Natural killer cell treated with Interleukin-12 subunit alpha and Interleukin-12 subunit beta and Interleukin-15 and Interleukin-18, amount 100 ng/mL, for 72 hours (primary cell): ENCODE measurements at regions not wholly inside any gene's neighbourhood (a gene's known extent, or its start where the extent isn't known, plus 50 kb on each side); places are given as distances from the start of the nearest gene placed in this dataset.

Experiments used
- ATAC-seq, 2 donors: fragments of 150-1000 bp; cut with Tn5 transposase in 1 of 2; sonication (Bioruptor Pico), chemical (Tn5 transposase) in 1 of 2; 2 replicates each; pipeline ENCODE4 v1.10.0; 2021
- DNase-seq: peaks from one replicate; pipeline ENCODE4 v3.0.0; 2022; ENCODE audit warnings: low spot score
- H3K27ac Mint-ChIP-seq, 2 donors: 1 replicate in 1 of 2; 2 replicates in 1 of 2; pipeline ENCODE4 v1.8.0; 2022; ENCODE audit warnings: mixed read lengths in 2 of 2, mild to moderate bottlenecking in 1 of 2, moderate library complexity in 1 of 2
- H3K27me3 Mint-ChIP-seq, 2 donors: 1 replicate in 1 of 2; 2 replicates in 1 of 2; pipeline ENCODE4 v1.8.0; 2022; ENCODE audit warnings: mixed read lengths in 2 of 2
- H3K36me3 Mint-ChIP-seq: one replicate; pipeline ENCODE4 v1.8.0; 2022; ENCODE audit warnings: mixed read lengths
- H3K4me1 Mint-ChIP-seq, 2 donors: 1 replicate in 1 of 2; 2 replicates in 1 of 2; pipeline ENCODE4 v1.8.0; 2022; ENCODE audit warnings: low read depth in 2 of 2, mixed read lengths in 2 of 2, mild to moderate bottlenecking in 1 of 2
- H3K4me3 Mint-ChIP-seq: one replicate; pipeline ENCODE4 v1.8.0; 2022; ENCODE audit warnings: mixed read lengths
- H3K9me3 Mint-ChIP-seq: 2 replicates; pipeline ENCODE4 v1.8.0; 2022; ENCODE audit warnings: mixed read lengths

DNA sequence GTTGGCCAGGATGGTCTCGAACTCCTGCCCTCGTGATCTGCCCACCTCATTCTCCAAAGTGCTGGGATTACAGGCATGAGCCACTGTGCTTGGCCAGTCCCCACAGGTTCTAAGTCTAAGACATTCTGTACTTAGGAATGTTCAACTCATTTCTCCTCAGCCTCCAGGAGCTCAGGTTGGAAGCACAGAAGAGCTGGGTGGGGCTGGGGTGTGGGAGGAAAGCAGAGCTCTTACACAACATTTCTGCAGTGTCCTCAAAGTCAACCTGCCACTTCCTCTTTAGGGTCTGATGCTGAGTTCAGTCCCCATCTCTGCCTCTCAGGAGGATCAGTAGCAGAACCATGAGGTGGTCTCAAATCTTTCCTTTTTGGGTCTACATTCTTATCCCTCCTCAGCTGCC, 75.5 kb downstream of the MRPL46 start:
- H3K4me1 Mint-ChIP-seq = no peaks in the 10 kb centered on the region
- ATAC-seq (no peak), DNase-seq (no peak)
- no peak overlapping the region for H3K4me3 Mint-ChIP-seq
- H3K27me3 Mint-ChIP-seq = peaks cover 0 to 16% of the 10 kb centered on the region in 2 donors
- no peaks in the 10 kb centered on the region for H3K36me3 Mint-ChIP-seq
- H3K9me3 Mint-ChIP-seq = no peaks in the 10 kb centered on the region
- H3K27ac Mint-ChIP-seq = no peak overlapping the region

DNA sequence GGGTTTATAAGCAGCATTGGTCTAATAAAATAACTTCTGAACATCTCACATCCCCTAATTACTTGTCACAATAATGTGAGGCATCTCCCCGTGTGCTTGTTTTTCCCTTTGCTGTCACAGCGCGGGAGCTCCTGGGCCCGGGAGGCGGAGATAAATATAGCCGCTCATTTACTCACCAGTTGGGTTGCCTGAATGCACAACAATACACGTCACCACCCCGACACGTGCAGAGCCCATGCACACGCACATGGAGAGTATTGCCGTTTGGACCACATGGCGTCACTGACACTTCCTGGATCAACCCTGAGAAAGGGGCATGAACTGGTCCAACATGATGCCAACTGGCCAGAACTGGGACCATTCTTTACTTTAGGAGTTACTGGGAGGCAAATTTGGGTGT, 76.2 kb downstream of the MRPL46 start:
- ATAC-seq = no peak
- Mint-ChIP-seq H3K27me3 (peaks cover 0 to 14% of the 10 kb centered on the region in 2 donors), H3K4me3 (no peak overlapping the region), H3K27ac (no peak overlapping the region), H3K36me3 (no peaks in the 10 kb centered on the region), H3K4me1 (no peaks in the 10 kb centered on the region), H3K9me3 (no peaks in the 10 kb centered on the region)
- DNase-seq = no peak

DNA sequence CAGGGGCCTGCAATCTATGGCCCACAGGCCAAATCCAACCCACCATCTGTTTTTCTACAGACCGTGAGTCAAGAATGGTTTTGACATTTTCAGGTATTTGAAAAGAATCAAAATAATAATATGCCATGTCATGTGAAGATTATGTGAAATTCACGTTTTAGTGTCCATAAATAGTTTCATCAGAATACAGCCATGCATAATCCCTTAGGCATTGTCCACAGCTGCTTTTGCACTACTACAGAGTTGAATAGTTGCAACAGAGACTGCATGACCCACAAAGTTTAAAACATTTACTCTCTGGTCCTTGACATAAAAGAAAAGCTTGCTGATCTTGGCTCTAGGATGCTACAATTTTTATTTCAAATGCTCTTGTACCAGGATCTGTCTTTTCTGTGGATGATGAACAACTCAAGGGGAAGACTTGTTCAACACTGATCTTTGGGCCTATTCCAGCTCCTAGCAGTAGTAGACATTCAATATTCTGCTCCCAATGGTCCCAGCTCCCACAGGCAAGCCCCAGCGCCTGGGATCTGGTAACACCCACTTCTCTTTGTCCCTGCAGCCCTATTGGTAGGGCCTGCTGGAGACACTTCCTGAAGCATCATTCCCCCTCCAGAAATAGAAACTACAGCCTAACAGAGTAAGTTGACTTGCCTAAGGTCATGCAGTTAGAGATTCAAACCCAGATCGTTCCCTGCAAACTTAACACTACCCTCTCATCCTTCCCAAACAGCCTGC, 76.9 kb downstream of the MRPL46 start:
- ATAC-seq = no peak

DNA sequence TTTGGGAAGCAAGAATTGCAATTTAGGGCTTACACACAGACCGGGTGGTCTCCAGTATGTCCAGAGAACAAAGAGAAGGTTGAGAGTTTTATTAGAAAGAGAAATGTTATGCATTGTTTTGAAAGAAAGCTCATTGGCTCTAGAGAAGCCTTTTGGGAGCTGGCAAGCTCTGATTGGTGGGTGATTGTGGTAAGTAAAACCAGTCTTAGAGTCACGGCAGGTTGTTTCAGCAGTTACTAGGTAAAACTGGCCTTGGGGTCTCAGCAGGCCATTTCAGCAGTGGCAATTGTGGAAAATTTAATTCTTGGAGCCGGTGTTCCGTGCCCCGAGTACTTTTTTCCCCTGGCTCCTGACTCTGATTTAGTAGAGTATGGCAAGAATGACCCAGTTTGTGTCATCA, 78.1 kb downstream of the MRPL46 start:
- Mint-ChIP-seq H3K27me3 (peaks cover 8 to 18% of the 10 kb centered on the region in 2 donors), H3K36me3 (no peaks in the 10 kb centered on the region), H3K4me3 (no peak overlapping the region), H3K9me3 (no peaks in the 10 kb centered on the region), H3K27ac (no peak overlapping the region), H3K4me1 (no peaks in the 10 kb centered on the region)
- ATAC-seq (no peak), DNase-seq (no peak)

More for the DNA sequence above, 76.9 kb downstream of the MRPL46 start:
- H3K36me3 Mint-ChIP-seq = no peaks in the 10 kb centered on the region
- peaks cover 2 to 14% of the 10 kb centered on the region in 2 donors for H3K27me3 Mint-ChIP-seq
- no peak for DNase-seq
- H3K4me3 Mint-ChIP-seq = no peak overlapping the region
- no peak overlapping the region for H3K27ac Mint-ChIP-seq
- H3K4me1 Mint-ChIP-seq = no peaks in the 10 kb centered on the region
- H3K9me3 Mint-ChIP-seq = no peaks in the 10 kb centered on the region

DNA sequence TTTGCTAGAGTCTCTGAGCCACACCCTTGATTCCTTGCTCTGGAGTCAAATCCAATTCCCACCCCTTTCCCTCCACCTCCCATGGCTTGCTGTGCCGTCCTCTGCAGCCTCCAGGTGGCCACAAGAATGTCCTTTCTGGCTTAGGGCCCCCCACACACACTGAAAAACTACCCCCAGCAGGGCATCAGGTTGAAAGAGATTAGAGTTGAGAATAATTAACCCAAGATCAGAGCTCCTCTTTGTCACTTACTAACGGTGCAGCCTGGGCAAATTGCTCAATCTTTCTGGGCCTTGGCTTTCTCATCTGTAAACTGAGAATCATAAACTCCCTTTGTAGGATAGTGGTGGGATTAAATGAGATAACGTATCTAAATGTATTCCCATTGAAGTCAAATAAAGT, 78.5 kb downstream of the MRPL46 start:
- no peaks in the 10 kb centered on the region for H3K36me3 Mint-ChIP-seq
- no peak for ATAC-seq
- no peaks in the 10 kb centered on the region for H3K4me1 Mint-ChIP-seq
- peaks cover 8 to 19% of the 10 kb centered on the region in 2 donors for H3K27me3 Mint-ChIP-seq
- no peak overlapping the region for H3K4me3 Mint-ChIP-seq
- H3K27ac Mint-ChIP-seq = no peak overlapping the region
- no peak for DNase-seq
- no peaks in the 10 kb centered on the region for H3K9me3 Mint-ChIP-seq

DNA sequence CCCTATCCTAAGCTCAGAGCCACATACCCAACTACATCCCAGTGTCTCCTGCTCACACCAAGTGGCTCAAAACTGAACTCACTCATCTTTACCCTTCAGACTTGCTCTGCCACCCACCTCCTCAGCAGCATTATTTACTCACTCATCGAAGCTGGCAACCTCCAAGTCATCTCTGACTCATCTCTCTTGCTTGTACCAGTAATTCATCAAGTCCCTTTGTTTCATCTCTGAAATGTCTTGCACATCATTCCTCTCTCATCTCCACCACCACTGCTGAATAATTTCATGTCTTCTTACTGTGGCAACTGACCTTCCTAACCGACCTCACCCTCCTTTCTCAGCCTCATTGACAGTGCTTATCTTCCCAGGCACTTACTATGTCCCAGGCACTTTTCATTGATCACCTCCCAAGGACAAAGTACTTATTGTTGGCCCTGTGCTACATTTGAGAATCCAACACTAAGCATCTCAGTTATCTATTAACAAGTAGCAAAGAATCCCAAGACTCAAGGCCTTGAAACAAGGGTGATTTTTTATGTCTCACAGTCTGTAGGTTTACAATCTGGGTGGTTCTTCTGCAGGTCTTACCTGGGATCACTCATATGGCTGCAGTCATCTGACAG, 82.0 kb downstream of the MRPL46 start:
- Mint-ChIP-seq H3K27me3 (peaks cover 8 to 31% of the 10 kb centered on the region in 2 donors), H3K4me3 (no peak overlapping the region), H3K27ac (no peak overlapping the region), H3K9me3 (no peaks in the 10 kb centered on the region), H3K4me1 (no peaks in the 10 kb centered on the region), H3K36me3 (no peaks in the 10 kb centered on the region)
- ATAC-seq (peak in 1 of 2 donors; percentile 65), DNase-seq (no peak)

DNA sequence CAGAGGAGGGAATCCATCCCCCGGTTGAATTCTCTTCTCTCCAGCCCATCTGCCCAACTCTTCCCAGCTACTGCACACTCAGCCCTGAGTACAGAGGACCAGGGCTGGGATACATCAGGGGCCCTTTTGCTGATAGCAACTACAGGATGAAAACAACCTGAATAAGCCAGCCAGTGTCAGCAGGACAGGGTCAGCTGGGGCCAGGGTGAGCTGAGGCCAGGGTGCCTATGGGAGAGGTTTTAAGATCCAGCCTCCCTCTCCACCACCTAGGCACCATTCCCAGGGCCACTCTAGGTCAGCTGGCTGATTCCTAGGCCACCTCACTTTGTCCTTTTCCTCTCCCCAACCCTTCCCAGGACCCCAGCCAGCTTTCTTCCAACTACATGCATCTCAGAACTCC, 83.8 kb downstream of the MRPL46 start:
- Mint-ChIP-seq H3K4me3 (no peak overlapping the region), H3K36me3 (no peaks in the 10 kb centered on the region), H3K27ac (no peak overlapping the region), H3K27me3 (peaks cover 8 to 31% of the 10 kb centered on the region in 2 donors), H3K9me3 (no peaks in the 10 kb centered on the region), H3K4me1 (no peaks in the 10 kb centered on the region)
- no peak for DNase-seq
- no peak for ATAC-seq

DNA sequence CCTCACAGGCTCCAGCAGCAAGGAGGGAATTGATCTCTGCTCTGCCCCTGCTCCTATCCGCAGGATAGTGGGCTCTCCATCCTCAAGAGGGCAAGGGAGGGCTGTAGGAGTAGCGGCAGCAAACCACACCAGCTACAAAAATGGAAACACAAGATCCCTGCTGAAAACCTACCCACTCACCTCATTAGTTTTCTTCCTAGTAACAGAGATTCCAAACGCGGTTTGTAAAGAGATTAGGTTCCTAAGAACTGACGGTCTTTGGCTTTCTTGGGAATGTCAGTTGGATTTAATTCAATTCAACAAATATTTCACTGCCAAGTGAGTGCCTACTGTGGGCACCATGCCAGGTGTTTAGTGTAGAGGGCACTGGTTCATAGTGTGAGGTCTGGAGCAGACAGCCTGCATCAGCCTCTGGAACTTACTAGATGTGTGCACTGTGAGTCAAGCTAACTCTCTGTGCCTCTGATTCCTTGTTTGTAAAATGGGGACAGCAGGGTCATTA, 84.7 kb downstream of the MRPL46 start:
- DNase-seq (no peak), ATAC-seq (no peak)
- Mint-ChIP-seq H3K4me1 (no peaks in the 10 kb centered on the region), H3K4me3 (no peak overlapping the region), H3K9me3 (no peaks in the 10 kb centered on the region), H3K27me3 (peaks cover 8 to 34% of the 10 kb centered on the region in 2 donors), H3K36me3 (no peaks in the 10 kb centered on the region), H3K27ac (no peak overlapping the region)

DNA sequence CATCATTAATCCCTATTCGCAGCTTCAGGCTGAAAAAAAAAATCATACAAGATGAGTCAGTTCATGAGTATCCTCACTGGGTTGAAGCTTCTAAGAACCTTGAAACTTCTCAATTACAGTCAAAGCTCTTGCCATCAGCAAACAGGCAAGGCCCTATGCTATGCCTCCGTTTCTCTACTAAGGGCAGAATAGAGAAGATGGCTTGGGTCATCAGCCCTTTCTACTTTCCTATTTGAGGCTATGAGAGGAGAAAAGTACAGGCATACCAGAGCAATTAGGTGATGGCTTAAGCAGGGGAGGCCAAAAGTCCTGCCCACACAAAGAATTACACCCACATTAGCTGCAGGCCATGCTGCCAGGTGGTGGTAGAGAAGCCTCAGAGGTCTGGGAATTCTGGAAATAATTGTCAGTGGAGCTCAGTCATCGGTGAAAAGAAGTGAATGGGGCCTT, 89.0 kb downstream of the MRPL46 start:
- H3K27ac Mint-ChIP-seq = no peak overlapping the region
- no peaks in the 10 kb centered on the region for H3K4me1 Mint-ChIP-seq
- ATAC-seq = no peak
- no peak overlapping the region for H3K4me3 Mint-ChIP-seq
- DNase-seq = no peak
- peaks cover 17 to 30% of the 10 kb centered on the region in 2 donors for H3K27me3 Mint-ChIP-seq
- no peaks in the 10 kb centered on the region for H3K36me3 Mint-ChIP-seq
- no peaks in the 10 kb centered on the region for H3K9me3 Mint-ChIP-seq

DNA sequence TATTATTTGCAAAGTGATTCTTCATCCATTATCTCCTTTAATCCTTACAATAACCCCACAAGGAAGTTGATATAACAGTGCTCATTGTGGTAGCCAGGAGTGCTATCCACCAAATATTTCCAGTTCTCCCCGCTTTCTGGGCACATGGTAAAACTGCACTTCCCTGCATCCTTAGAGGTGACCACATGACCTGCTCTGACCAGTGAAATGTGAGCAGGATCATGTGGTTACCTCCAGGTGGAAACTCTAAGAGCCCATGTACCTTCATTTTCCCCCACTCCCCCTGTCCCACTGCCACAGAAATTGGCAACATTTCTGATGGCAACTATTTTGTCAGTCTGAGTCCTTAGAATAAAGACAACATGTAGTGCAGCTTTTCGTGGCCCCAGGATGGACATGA, 89.7 kb downstream of the MRPL46 start:
- no peak overlapping the region for H3K4me3 Mint-ChIP-seq
- H3K36me3 Mint-ChIP-seq = no peaks in the 10 kb centered on the region
- H3K27ac Mint-ChIP-seq = no peak overlapping the region
- DNase-seq (no peak), ATAC-seq (no peak)
- no peaks in the 10 kb centered on the region for H3K4me1 Mint-ChIP-seq
- no peaks in the 10 kb centered on the region for H3K9me3 Mint-ChIP-seq
- H3K27me3 Mint-ChIP-seq = peaks cover 24 to 33% of the 10 kb centered on the region in 2 donors

DNA sequence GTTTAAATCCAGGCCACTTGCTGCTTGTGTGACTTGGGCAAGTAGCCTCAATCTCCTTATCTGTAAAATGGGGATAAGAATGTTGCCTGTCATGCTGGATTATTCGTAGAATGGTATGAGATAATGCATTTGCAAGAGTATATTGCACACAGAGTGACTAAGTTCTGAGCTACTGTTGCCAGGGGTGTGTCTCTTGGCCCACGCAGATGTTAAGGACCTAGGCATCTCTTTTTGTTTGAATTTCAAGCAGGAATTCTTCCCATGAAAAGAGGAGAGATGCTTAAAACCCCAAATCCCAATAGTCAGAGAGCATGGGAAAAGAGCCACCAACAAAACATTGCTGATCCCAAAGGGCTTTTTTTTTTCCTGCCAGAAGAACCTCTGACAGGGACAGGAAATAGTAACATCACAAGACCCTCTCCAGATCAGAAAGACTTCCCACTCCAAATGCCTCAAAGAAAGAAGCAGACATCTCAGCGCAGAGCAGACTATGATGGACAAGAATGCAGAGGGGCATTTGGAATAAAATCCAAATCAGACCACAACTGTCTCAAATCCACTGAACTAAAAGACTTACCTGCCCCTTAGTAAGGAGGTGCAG, 90.5 kb downstream of the MRPL46 start:
- Mint-ChIP-seq H3K4me1 (no peaks in the 10 kb centered on the region), H3K9me3 (no peaks in the 10 kb centered on the region), H3K4me3 (no peak overlapping the region), H3K36me3 (no peaks in the 10 kb centered on the region), H3K27me3 (peaks cover 24 to 32% of the 10 kb centered on the region in 2 donors), H3K27ac (no peak overlapping the region)
- ATAC-seq (no peak), DNase-seq (no peak)

DNA sequence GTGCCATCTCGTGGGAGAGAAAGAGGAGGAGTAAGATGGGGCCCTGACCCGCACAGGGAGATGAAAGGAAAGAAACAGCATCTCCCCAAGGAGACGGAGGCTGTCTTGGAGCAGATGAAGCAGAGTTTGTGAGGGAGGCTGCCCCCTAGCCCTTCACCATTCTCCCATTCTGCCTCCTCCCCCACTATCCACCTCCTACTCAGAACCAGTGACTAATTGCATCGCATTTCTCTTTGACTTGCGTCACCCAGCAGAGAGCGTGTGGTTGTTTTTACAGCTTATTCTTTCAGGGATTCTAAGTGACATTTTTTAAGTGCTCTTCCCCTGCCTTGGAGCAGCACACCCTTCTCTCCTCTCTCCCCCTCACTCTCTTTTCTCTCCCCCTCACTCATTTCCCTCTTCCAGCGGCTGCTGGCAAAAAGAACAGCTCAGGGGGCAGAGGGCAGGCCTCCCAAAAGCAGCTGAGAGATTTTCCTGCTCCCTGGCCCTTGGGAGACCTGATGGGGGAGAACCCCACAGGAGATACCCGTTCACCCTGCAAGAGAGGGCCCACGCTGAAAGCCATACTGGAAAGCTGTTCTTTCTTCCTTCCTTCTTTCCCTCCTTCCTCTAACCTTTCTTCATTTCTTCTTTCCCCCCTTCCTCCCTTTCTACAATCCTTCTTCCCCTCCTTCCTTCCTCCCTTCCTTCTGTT, 91.8 kb downstream of the MRPL46 start:
- H3K4me3 Mint-ChIP-seq = no peak overlapping the region
- H3K27ac Mint-ChIP-seq = no peak overlapping the region

DNA sequence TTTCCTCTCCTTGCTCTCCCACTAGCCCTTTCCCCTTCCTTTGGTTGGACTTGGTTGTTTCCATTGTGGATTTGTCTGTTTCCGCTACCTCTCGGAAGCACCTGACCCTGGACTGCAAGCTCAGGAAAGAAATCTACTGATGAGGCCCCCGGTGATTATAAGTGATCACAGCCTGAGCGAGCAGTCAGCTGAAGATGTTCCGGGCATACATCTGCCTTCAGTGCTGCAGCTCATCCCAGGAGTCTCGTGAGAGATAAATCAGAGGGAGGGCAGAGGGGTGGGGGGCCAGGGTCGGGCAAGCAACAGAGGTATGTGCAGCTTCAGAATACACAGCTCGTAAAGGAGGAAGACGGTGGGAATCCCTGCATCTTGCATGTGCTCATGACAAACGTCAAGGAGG, 102.1 kb downstream of the MRPL46 start:
- no peak overlapping the region for H3K4me3 Mint-ChIP-seq
- H3K36me3 Mint-ChIP-seq = no peaks in the 10 kb centered on the region
- H3K27me3 Mint-ChIP-seq = peaks cover 9 to 21% of the 10 kb centered on the region in 2 donors
- H3K4me1 Mint-ChIP-seq = no peaks in the 10 kb centered on the region
- peaks cover 3% of the 10 kb centered on the region for H3K9me3 Mint-ChIP-seq
- H3K27ac Mint-ChIP-seq = no peak overlapping the region
- ATAC-seq (no peak), DNase-seq (no peak)

More for the DNA sequence above, 91.8 kb downstream of the MRPL46 start:
- no peaks in the 10 kb centered on the region for H3K9me3 Mint-ChIP-seq
- DNase-seq (no peak), ATAC-seq (no peak)
- no peaks in the 10 kb centered on the region for H3K36me3 Mint-ChIP-seq
- H3K27me3 Mint-ChIP-seq = peaks cover 24% of the 10 kb centered on the region in 2 donors
- no peaks in the 10 kb centered on the region for H3K4me1 Mint-ChIP-seq
